Spleen (tissue), 11 donors: ENCODE measurements at regions not wholly inside any gene's neighbourhood (a gene's known extent, or its start where the extent isn't known, plus 50 kb on each side); places are given as distances from the start of the nearest gene placed in this dataset.

Experiments used
- DNase-seq: peaks from one replicate; pipeline ENCODE4 v3.0.0-alpha.2; 2020
- H3K27ac ChIP-seq, 8 donors: fragments of 200-600 bp; sonication (generic) in 7 of 8; 1 replicate in 4 of 8; 2 replicates in 4 of 8; pipeline versions ENCODE4 v1.5.0 to v1.8.0; 2016 to 2021; ENCODE audit warnings: inconsistent platforms in 4 of 8, mild to moderate bottlenecking in 4 of 8, moderate library complexity in 1 of 8
- H3K27me3 ChIP-seq, 7 donors: fragments of 200-600 bp; sonication (generic) in 6 of 7; replicated peaks in 1 of 7; 1 replicate in 4 of 7; 2 replicates in 3 of 7; pipeline versions ENCODE4 v1.5.0 to v1.8.0; 2016 to 2021; ENCODE audit warnings: inconsistent platforms in 3 of 7, mild to moderate bottlenecking in 1 of 7
- H3K36me3 ChIP-seq, 6 donors: fragments of 200-600 bp; sonication (generic) in 5 of 6; 1 replicate in 4 of 6; 2 replicates in 2 of 6; pipeline versions ENCODE4 v1.5.0 to v1.8.0; 2016 to 2021; ENCODE audit warnings: inconsistent platforms in 2 of 6
- H3K4me1 ChIP-seq, 6 donors: fragments of 200-600 bp; sonication (generic) in 5 of 6; 1 replicate in 3 of 6; 2 replicates in 3 of 6; pipeline versions ENCODE4 v1.5.0 to v1.8.0; 2016 to 2021; ENCODE audit warnings: inconsistent platforms in 3 of 6
- H3K4me3 ChIP-seq, 8 donors: fragments of 200-600 bp; sonication (generic) in 7 of 8; 1 replicate in 4 of 8; 2 replicates in 4 of 8; pipeline versions ENCODE4 v1.5.0 to v1.8.0; 2016 to 2021; ENCODE audit warnings: inconsistent platforms in 4 of 8, mild to moderate bottlenecking in 4 of 8, moderate library complexity in 2 of 8
- H3K9me3 ChIP-seq, 8 donors: fragments of 200-600 bp; sonication (generic) in 7 of 8; 1 replicate in 4 of 8; 2 replicates in 4 of 8; pipeline versions ENCODE4 v1.5.0 to v1.8.0; 2016 to 2021; ENCODE audit warnings: inconsistent platforms in 4 of 8
- CTCF ChIP-seq, 11 experiments: fragments of 200-600 bp in 7 of 11; fragments of 450-650 bp in 4 of 11; sonication (generic) in 4 of 11; IDR thresholded peaks in 8 of 11; conservative IDR thresholded peaks in 3 of 11; 1 replicate in 7 of 11; 2 replicates in 4 of 11; pipeline versions ENCODE4 v1.4.0 to v1.8.0; 2016 to 2021; ENCODE audit warnings: antibody characterized with exemption in 11 of 11, inconsistent platforms in 4 of 11, mild to moderate bottlenecking in 1 of 11
- POLR2A ChIP-seq, 3 donors: fragments of 450-650 bp; IDR thresholded peaks; one replicate each; pipeline ENCODE4 v1.5.1; 2017; ENCODE audit warnings: antibody characterized with exemption in 3 of 3, mild to moderate bottlenecking in 1 of 3
- POLR2AphosphoS5 ChIP-seq, 3 donors: sonication (generic); formaldehyde crosslinking; IDR thresholded peaks; one replicate each; pipeline ENCODE4 v1.5.1; 2017; ENCODE audit warnings: antibody characterized with exemption in 3 of 3
- WGBS, 5 donors: extraction: QIAGEN DNeasy Blood & Tissue Kit in 3 of 5; methylation state at CpG; one replicate each; pipeline versions ENCODE4 v1.1.5 to v1.1.7; 2013 to 2018; 5-methylcytosine and 5-hydroxymethylcytosine counted together
- intact Hi-C: fragments of 100-400 bp; cut with DNase I; formaldehyde crosslinking; loops from one replicate; pipeline ENCODE4 v1.15.0; 2023; ENCODE audit warnings: low total_unique reads
- donor health status: healthy with polysubstance abuse.
- donor health status: DM: no; HTN: no; CAD: no; lungs with moderate emphysema.
- donor health status: DM: no; HTN: no; CAD: no.
- donor health status: Bipolar disorder and iron deficiency.
- donor health status: healthy.
- donor health status: DM: no; HTN: no; CAD: no.
- donor health status: DM: yes; HTN: yes; CAD: no.

DNA sequence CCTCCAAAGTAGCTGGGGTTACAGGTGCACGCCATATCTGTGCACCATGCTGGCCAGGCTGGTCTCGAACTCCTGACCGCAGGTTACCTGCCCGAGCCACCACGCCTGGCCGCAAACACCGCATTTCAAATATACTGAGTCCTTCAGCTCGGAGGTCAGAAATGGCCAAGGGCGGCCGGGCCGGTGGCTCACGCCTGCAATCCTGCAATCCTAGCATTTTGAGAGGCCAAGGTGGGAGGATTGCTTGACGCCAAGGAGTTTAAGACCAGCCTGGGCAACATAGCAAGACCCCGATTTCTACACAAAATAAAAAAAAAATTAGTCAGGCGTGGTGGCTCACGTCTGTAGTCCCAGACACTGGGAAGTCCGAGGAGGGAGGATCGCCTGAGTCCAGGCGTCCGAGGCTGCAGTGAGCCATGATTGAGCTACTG, 71.9 kb upstream of the PPP2R3B start:
- intact Hi-C loops, result no loop called here

DNA sequence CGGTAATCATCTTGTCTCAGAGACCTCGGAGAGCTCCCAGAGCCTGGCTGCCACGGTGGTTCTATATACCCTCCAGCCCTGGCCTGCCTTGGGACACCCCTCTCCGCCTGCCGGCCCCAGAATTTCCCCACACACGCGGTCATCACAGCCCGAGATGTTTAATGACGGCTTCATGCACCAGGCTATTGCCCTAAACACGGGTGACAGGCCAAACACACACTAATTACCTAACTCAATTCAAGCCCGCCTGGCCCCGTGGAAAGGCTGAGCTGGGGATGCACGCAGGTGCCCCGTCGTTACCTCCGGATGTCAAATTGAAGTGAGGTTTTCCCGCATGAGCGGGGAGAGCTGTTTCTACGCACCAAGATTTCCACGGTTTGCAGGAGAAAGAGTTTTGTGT, 72.9 kb upstream of the PPP2R3B start:
- DNase-seq, result peak; percentile 47
- intact Hi-C loops, result no loop called here
- no peaks in the 10 kb centered on the region for H3K36me3 ChIP-seq
- no peaks in the 10 kb centered on the region for H3K4me1 ChIP-seq
- no peak for TF ChIP-seq CTCF (IDR thresholded peaks at IDR 0.05 in 8 of 11, conservative IDR thresholded peaks at IDR 0.05 in 3 of 11)
- no peak for TF ChIP-seq POLR2A (IDR thresholded peaks at IDR 0.05)
- no peak for TF ChIP-seq POLR2AphosphoS5 (IDR thresholded peaks at IDR 0.05)
- H3K27ac ChIP-seq, result no peak overlapping the region
- peaks cover 0 to 10% (median 3%) of the 10 kb centered on the region in 8 donors for H3K9me3 ChIP-seq
- no peaks in the 10 kb centered on the region for H3K27me3 ChIP-seq
- WGBS, 5 donors, result 76 to 84% (median 79%) methylated on average over 20 of the region's 20 CpGs
- H3K4me3 ChIP-seq, result no peak overlapping the region

More for the DNA sequence above, 71.9 kb upstream of the PPP2R3B start:
- peak; percentile 53 for DNase-seq
- TF ChIP-seq CTCF (IDR thresholded peaks at IDR 0.05 in 8 of 11, conservative IDR thresholded peaks at IDR 0.05 in 3 of 11) (no peak), POLR2AphosphoS5 (IDR thresholded peaks at IDR 0.05) (no peak), POLR2A (IDR thresholded peaks at IDR 0.05) (no peak)
- Histone ChIP-seq H3K9me3 (peaks cover 0 to 14% (median 7%) of the 10 kb centered on the region in 8 donors), H3K27ac (no peak overlapping the region), H3K27me3 (no peaks in the 10 kb centered on the region), H3K4me3 (no peak overlapping the region), H3K4me1 (no peaks in the 10 kb centered on the region), H3K36me3 (no peaks in the 10 kb centered on the region)
- 90 to 94% (median 93%) methylated on average over 20 of the region's 20 CpGs for WGBS, 5 donors

GRCh38 chrX:460116-460515, 73.4 kb upstream of the PPP2R3B start:
- no peaks in the 10 kb centered on the region for H3K36me3 ChIP-seq
- H3K27ac ChIP-seq, result no peak overlapping the region
- no peaks in the 10 kb centered on the region for H3K4me1 ChIP-seq
- DNase-seq, result peak; percentile 36
- no peak overlapping the region for H3K4me3 ChIP-seq
- TF ChIP-seq CTCF (IDR thresholded peaks at IDR 0.05 in 8 of 11, conservative IDR thresholded peaks at IDR 0.05 in 3 of 11) (no peak), POLR2A (IDR thresholded peaks at IDR 0.05) (no peak), POLR2AphosphoS5 (IDR thresholded peaks at IDR 0.05) (no peak)
- intact Hi-C loops, result no loop called here
- WGBS, 5 donors, result 71 to 82% (median 79%) methylated on average over 11 of the region's 11 CpGs
- no peaks in the 10 kb centered on the region for H3K27me3 ChIP-seq
- H3K9me3 ChIP-seq, result peaks cover 0 to 6% (median 0%) of the 10 kb centered on the region in 8 donors

GRCh38 chrX:460823-461640, 74.3 kb upstream of the PPP2R3B start:
- DNase-seq, result peak; percentile 54
- H3K27ac ChIP-seq, result no peak overlapping the region
- no peaks in the 10 kb centered on the region for H3K36me3 ChIP-seq
- intact Hi-C loops, result no loop called here
- H3K9me3 ChIP-seq, result peaks cover 0 to 10% (median 0%) of the 10 kb centered on the region in 8 donors
- H3K4me1 ChIP-seq, result no peaks in the 10 kb centered on the region
- no peak for TF ChIP-seq POLR2A (IDR thresholded peaks at IDR 0.05)
- no peak for TF ChIP-seq CTCF (IDR thresholded peaks at IDR 0.05 in 8 of 11, conservative IDR thresholded peaks at IDR 0.05 in 3 of 11)
- TF ChIP-seq POLR2AphosphoS5 (IDR thresholded peaks at IDR 0.05), result no peak
- H3K27me3 ChIP-seq, result no peaks in the 10 kb centered on the region
- WGBS, 5 donors, result 87 to 93% (median 91%) methylated on average over 41 to 45 of the region's 45 CpGs
- no peak overlapping the region for H3K4me3 ChIP-seq
